ENCODE measurements at regions not wholly inside any gene's neighbourhood (a gene's known extent, or its start where the extent isn't known, plus 50 kb on each side); places are given as distances from the start of the nearest gene placed in this dataset.

DNA sequence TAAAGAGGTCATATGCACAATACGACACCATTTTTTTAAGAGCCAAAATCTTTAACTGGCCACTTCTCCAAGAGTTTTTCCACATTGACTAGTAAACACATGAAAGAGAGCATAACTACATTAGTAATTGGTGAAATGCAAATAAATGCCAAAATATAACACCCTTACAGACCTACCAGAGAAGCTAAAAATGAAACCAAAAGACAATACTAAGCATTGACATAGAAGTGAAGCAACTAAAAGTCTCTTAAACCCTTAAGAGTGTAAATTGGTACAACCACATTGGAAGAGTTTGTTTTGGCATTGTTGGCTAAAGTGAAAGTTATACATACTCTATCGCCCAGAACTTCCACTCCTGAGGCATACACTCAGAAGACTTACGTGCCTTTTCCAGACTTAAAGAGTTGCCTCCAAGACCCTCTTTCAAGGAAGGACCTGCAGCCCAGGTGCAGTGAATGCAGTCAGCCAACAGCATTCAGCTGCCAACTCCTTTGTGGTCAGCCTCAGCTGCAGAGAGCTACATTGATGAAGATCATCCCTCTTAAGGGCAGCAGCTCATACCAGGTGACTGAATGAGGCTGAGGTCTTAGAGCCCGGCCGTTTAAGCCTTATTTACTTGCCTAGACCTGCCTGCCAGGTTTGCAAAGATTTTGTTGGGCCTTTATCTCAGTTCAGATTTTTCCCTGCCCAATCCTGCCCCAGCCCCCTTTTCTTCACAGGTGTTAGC lies 839.1 kb upstream of the ADGRL2 start:
- Histone ChIP-seq H3K27me3 (ENCODE audit: insufficient read depth, low read depth, low read length) (no peaks in the 10 kb centered on the region), H2AFZ (ENCODE audit: low read depth, low read length) (no peak overlapping the region), H3K9me2 (ENCODE audit: insufficient read depth, low read length) (no peaks in the 10 kb centered on the region), H3K79me2 (replicated peaks; ENCODE audit: insufficient read depth, low read length) (no peaks in the 10 kb centered on the region), H3F3A (ENCODE audit: insufficient read depth, low read length, poor library complexity, severe bottlenecking) (no peaks in the 10 kb centered on the region), H3K4me2 (ENCODE audit: low read length) (no peak overlapping the region), H3K4me3 (ENCODE audit: low read length) (no peak overlapping the region), H3K9ac (ENCODE audit: low read length) (no peak overlapping the region), H3K36me3 (ENCODE audit: insufficient read depth, low read length) (no peaks in the 10 kb centered on the region), H3K9me3 (ENCODE audit: low read length) (no peaks in the 10 kb centered on the region), H4K20me1 (ENCODE audit: insufficient read depth) (no peaks in the 10 kb centered on the region), H3K27ac (ENCODE audit: low read length) (no peak overlapping the region)
- TF ChIP-seq POLR2AphosphoS5 (IDR thresholded peaks at IDR 0.05) = no peak
- TF ChIP-seq TAF1 (IDR thresholded peaks at IDR 0.05; ENCODE audit: low read depth) = no peak
- no peak for TF ChIP-seq SMC3 (conservative IDR thresholded peaks at IDR 0.05; ENCODE audit: poor library complexity)

DNA sequence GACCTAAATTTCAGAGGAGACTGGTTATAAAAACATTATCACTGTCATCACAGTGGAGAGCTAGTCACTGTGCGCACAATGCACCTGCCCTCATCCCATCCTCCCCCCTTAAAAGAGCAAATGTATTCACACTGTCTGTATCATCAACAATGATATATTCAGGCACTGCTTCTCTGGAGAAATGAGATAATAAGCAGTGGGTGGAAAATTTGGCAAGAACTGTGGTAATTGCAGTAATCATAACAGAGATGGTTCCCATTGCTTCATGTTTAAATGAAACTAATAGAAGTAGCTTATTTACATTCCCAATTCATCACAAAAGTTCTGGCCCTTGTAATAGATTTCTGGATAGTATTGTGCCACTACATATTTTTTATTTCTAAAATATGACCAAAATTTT lies 867.4 kb upstream of the ADGRL2 start:
- H3K4me2 ChIP-seq (ENCODE audit: low read length) = no peak overlapping the region
- no peak overlapping the region for H3K4me3 ChIP-seq (ENCODE audit: low read length)
- no peaks in the 10 kb centered on the region for H3K9me2 ChIP-seq (ENCODE audit: insufficient read depth, low read length)
- no peak for TF ChIP-seq EP300 (conservative IDR thresholded peaks at IDR 0.05; ENCODE audit: poor library complexity, severe bottlenecking)
- TF ChIP-seq, protein P1, sequence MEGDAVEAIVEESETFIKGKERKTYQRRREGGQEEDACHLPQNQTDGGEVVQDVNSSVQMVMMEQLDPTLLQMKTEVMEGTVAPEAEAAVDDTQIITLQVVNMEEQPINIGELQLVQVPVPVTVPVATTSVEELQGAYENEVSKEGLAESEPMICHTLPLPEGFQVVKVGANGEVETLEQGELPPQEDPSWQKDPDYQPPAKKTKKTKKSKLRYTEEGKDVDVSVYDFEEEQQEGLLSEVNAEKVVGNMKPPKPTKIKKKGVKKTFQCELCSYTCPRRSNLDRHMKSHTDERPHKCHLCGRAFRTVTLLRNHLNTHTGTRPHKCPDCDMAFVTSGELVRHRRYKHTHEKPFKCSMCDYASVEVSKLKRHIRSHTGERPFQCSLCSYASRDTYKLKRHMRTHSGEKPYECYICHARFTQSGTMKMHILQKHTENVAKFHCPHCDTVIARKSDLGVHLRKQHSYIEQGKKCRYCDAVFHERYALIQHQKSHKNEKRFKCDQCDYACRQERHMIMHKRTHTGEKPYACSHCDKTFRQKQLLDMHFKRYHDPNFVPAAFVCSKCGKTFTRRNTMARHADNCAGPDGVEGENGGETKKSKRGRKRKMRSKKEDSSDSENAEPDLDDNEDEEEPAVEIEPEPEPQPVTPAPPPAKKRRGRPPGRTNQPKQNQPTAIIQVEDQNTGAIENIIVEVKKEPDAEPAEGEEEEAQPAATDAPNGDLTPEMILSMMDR (IDR thresholded peaks at IDR 0.05; ENCODE audit: poor library complexity, severe bottlenecking) = no peak
- TF ChIP-seq REST (IDR thresholded peaks at IDR 0.05; ENCODE audit: borderline replicate concordance) = no peak
- TF ChIP-seq TAF1 (IDR thresholded peaks at IDR 0.05; ENCODE audit: low read depth) = no peak
- TF ChIP-seq POLR2AphosphoS5 (IDR thresholded peaks at IDR 0.05) = no peak
- no peak for TF ChIP-seq RAD21 (conservative IDR thresholded peaks at IDR 0.05)
- no peak for TF ChIP-seq MXI1 (conservative IDR thresholded peaks at IDR 0.05; ENCODE audit: poor library complexity, severe bottlenecking)
- TF ChIP-seq EZH2 (IDR thresholded peaks at IDR 0.05; ENCODE audit: borderline replicate concordance, insufficient read depth, low read length, poor library complexity, severe bottlenecking) = no peak
- no peak for TF ChIP-seq SMC3 (conservative IDR thresholded peaks at IDR 0.05; ENCODE audit: poor library complexity)
- H3K27ac ChIP-seq (ENCODE audit: low read length) = no peak overlapping the region
- no peaks in the 10 kb centered on the region for H3K36me3 ChIP-seq (ENCODE audit: insufficient read depth, low read length)
- H4K20me1 ChIP-seq (ENCODE audit: insufficient read depth) = no peaks in the 10 kb centered on the region
- H2AFZ ChIP-seq (ENCODE audit: low read depth, low read length) = no peak overlapping the region
- no peak overlapping the region for H3K9ac ChIP-seq (ENCODE audit: low read length)
- H3K27me3 ChIP-seq (ENCODE audit: insufficient read depth, low read depth, low read length) = no peaks in the 10 kb centered on the region
- H3K9me3 ChIP-seq (ENCODE audit: low read length) = no peaks in the 10 kb centered on the region
- no peaks in the 10 kb centered on the region for H3F3A ChIP-seq (ENCODE audit: insufficient read depth, low read length, poor library complexity, severe bottlenecking)
- no peaks in the 10 kb centered on the region for H3K79me2 ChIP-seq (replicated peaks; ENCODE audit: insufficient read depth, low read length)

All from neural cell (in vitro differentiated cells).